ENCODE measurements at regions not wholly inside any gene's neighbourhood (a gene's known extent, or its start where the extent isn't known, plus 50 kb on each side); places are given as distances from the start of the nearest gene placed in this dataset.

DNA sequence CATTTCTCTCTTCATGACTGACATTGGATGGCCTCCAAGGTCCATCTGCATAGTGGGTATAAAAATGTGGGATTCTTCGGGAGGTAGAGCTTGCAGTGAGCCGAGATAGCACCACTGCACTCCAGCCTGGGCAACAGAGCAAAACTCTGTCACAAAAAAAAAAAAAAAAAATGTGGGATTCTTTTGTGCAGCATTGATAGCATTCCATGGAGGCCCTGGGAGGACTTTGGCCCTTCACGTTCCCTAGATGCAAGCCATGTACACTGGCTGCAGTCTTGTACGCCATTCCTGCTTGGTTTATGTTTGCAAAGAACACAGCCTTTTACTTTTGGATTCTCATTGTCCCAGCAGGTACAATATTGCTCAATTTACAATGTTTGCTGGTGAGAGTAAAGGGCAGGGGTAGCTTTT, 157.8 kb downstream of the SLCO4C1 start:
- TF ChIP-seq, protein P1, sequence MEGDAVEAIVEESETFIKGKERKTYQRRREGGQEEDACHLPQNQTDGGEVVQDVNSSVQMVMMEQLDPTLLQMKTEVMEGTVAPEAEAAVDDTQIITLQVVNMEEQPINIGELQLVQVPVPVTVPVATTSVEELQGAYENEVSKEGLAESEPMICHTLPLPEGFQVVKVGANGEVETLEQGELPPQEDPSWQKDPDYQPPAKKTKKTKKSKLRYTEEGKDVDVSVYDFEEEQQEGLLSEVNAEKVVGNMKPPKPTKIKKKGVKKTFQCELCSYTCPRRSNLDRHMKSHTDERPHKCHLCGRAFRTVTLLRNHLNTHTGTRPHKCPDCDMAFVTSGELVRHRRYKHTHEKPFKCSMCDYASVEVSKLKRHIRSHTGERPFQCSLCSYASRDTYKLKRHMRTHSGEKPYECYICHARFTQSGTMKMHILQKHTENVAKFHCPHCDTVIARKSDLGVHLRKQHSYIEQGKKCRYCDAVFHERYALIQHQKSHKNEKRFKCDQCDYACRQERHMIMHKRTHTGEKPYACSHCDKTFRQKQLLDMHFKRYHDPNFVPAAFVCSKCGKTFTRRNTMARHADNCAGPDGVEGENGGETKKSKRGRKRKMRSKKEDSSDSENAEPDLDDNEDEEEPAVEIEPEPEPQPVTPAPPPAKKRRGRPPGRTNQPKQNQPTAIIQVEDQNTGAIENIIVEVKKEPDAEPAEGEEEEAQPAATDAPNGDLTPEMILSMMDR (IDR thresholded peaks at IDR 0.05): no peak
- TF ChIP-seq POLR2A (IDR thresholded peaks at IDR 0.05) (no peak), EP300 (IDR thresholded peaks at IDR 0.05) (no peak)
